Anterior cingulate cortex (tissue), 58 donors: ENCODE measurements at regions not wholly inside any gene's neighbourhood (a gene's known extent, or its start where the extent isn't known, plus 50 kb on each side); places are given as distances from the start of the nearest gene placed in this dataset.
"Not testable (repeated sequence)": the region's sequence is repeated elsewhere in the genome, so short reads cannot be mapped to it uniquely, and the experiment has no call there.

Experiments
- DNase-seq, 58 donors: peaks; one replicate each; lab custom pipeline; 2025; lab: John Stamatoyannopoulos, UW

GRCh38 chr9:82052081-82052480, 63.5 kb downstream of the SPATA31D1 start:
- no peak for DNase-seq

- no peak for DNase-seq
Observed at GRCh38 chr9:82054264-82055015, 65.9 kb downstream of the SPATA31D1 start.

- no peak for DNase-seq
Observed at GRCh38 chr9:82057805-82058204, 69.2 kb downstream of the SPATA31D1 start.

- DNase-seq, result not testable (repeated sequence)
Observed at GRCh38 chr9:82061801-82062200, 73.2 kb downstream of the SPATA31D1 start.

GRCh38 chr9:82062245-82062644, 73.7 kb downstream of the SPATA31D1 start:
- DNase-seq, result peak in 5 of 58 donors; percentile 5 to 28 (median 9)

GRCh38 chr9:82073551-82074543, 85.3 kb downstream of the SPATA31D1 start:
- DNase-seq, result no peak

DNA sequence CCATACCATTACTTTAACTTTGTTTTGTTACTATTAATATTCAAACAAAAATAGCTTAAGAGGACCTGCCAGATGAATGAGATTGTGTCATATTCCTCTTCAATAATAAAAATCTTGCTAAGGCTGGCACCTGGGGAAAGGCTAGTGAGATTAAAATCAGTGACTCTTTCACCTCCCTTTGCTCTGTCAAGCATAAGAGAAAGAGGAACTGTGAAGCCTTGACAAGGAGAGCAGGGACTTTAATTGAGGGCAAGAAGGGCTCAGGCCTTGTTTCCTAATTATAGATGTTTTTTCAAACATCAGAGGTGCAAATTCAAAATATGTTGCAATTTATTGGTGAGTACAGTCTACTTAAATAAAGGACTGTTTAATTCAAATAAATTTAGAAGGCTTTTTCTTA, 91.7 kb downstream of the SPATA31D1 start:
- no peak for DNase-seq

DNA sequence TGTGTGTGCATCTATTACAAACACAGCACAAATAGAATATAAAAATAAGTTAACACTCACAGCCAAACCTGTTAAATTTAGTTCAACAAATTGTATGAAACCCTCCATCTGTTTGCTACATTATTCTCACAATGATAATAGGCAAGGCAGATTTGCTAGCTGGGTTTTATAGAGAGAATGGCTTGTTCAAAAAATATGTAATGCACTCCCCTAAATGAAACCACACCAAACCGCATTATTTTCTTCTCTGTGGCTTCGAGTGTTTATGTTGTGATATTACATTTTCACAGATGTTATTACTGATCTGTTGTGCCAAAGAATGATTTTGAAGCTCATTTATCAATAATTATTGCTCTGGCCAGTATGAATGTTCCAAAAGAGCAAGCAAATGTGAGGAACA, 92.9 kb downstream of the SPATA31D1 start:
- DNase-seq, result no peak

DNA sequence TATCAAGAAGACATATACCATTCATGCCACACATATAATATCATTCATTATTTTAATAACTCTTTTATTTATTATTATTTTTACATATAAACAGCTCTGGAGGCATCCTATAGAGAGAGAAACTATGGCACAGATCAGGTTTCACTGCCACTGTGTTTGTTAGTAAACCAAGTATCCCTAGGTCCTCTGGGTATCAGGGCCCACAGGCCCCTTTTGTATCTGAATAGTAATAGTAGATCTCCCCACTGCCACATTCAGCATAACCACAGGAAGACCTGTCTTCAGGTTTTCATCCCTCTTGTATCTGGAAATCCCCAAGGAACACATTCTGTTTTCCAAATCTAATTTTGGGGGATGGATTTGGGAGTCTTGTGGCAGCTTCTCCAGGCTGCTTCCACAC, 94.0 kb downstream of the SPATA31D1 start:
- DNase-seq, result no peak

DNA sequence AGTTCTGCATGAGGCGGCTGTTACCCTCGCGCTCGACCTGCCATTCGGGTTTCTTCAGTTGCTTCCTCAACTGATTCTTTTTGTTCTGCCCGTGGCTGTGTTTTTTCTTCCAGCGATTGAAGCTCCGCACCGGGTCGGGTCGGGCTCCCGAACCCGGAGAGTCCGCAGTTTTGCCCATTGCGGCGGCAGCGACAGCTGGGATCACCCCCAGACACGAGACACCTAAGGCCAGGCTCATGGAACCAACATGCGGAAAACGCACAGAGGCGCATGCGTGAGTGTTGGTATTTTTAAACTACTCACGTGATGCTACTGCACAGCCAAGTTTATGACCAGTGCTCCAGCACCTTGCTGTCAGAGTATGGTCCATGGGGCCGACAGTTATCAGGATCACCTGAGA, 100.0 kb downstream of the SPATA31D1 start:
- DNase-seq, result no peak

DNA sequence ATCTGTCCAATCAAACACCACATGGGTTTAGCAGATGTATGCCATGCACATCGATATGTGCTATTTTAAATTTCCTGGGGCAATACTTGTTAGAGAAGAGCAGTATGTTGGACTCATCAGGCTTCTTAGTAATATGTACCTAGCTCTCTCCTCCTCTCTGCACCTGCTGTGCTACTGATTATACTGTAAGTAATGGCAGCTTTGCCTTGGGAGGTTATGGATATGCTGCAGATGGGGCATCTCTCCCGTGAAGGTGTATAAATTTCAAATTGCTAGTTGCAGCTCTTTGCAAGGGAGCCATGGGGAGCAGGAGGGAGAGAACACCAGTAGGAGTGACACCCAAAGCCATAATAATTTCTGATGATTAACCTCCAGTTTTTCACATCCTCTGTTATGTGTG, 101.5 kb downstream of the SPATA31D1 start:
- DNase-seq, result no peak

DNA sequence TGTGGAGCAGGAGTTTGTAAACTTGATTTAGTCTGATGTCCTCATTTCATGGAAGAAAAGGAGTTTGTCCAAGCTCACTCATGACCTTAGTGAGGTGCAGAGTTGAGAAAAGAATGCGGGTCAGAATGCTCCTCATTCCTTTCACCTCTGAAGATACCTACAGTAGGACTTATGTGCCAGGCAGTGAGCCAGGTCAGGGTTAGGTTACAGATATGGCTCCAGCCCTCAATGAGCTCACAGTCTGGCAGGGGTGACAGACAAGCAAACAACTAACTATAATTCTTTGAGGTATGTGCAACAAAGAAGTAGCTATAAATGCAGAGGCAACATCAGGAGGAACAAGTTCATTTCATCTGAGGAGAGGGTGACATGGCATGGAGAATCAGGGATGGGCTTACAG, 102.5 kb downstream of the SPATA31D1 start:
- no peak for DNase-seq

DNA sequence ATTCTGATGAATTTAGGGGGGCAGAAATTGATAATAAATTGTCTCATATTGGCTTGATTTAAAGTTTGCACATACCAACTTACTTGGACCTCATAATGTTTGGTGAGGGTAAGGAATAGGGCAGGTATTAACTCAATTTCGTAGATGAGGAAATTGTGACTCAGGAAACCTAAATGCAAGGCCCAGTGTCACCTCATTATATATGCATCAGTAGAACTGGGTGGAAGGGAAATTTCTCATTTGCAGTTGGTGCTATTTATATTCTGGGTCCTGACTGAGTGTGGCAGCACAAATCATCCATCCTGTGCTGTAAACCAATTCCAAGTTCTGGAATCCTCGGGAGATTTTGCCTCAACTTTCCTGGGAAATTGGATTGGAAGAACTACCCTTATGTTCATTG, 103.0 kb downstream of the SPATA31D1 start:
- no peak for DNase-seq

DNA sequence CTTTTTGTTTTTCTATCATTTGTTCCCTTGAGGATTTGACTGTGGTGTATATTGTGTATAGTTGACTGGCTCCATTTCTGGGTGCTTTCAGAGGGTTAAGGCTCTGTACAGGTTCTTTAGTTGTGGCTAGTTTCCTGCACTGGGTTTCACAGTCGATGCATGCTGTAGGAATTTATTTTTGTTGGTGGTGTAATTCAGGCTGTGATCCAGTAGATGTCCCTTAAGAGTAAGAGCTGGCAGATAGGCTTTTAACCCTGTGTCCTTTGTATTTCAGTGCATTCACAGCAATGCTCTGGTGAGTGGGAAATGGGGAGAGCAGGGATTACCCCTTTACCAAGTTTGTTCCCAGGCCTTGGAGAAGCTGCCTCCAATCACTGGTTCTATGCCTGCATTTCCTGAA, 112.9 kb downstream of the SPATA31D1 start:
- no peak for DNase-seq

DNA sequence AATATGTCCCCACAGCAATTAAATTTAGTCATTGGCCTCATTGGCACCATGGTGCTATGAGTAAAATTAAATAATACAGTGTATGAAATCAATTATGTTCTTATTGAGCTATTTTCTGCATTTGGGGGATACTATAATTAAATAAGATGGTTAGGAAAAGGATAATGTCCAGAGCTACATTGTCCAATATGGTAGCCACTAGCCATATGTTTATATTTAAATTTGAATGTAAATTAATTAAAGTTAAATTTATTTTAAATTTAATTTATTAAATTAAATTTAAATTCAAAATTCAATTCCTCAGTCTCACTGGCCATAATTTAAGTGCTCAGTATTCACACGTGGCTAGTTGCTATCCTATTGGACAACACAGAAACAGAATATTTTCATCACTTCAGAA, 115.7 kb downstream of the SPATA31D1 start:
- no peak for DNase-seq

DNA sequence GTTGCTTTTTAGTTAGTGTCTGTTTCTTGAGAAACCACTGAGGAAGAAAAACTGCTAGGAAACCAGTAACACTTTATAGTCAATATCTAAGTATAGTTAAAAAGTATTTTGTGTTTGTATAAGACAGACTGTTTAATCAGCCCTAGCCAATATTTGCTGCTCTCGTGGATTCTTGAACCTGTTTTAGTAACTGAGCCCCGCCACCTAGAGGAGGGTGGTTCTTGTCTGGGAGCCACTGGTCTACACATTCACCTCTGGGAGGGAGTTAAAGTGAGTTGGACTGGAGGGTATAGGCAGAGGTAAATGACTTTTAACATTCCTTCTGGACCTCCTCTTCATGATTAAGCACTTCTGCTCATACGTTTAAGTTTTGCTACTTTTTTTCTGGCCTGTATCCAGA, 117.2 kb downstream of the SPATA31D1 start:
- no peak for DNase-seq

- peak in 4 of 58 donors; percentile 3 to 35 (median 7) for DNase-seq
Observed at GRCh38 chr9:82106536-82106935, 118.0 kb downstream of the SPATA31D1 start.

GRCh38 chr9:82108474-82108873, 119.9 kb downstream of the SPATA31D1 start:
- no peak for DNase-seq

DNA sequence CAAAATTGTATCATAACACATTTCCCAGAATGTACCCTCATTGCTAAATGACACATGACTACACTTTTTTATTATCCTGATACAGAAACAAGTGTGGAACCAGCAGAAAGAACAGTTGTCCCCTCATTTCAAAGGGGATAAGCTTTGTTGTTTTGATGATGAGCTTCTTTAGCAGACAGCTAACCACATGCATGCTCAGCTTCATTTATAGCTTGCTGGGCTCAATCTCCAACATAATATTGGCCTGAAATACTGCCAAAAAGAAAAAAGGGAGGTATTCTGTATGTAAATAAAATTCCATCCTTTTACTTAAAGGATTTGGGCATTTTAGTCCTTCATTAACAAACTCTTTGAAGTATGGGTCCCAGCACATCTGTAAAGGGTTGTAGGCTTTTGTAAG, 120.4 kb downstream of the SPATA31D1 start:
- DNase-seq, result no peak

DNA sequence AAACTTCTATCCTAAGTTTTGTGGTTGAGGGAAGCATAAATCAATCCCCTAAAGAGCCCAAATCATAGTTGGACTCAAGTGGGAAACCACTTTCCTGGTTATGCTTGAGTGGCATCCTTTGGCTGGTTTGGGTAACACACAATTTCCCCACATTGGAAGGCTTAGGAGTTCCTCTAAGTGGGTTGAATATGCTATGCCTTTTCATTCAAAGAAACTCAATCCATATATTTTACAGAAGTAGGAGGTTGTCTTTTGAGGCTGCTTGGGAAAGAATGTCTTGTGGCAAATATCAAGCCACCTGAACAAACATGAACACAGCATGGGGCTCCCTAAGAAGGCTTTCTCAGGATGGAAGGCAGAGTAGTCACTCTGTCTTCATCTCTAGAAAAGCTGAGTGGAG, 121.1 kb downstream of the SPATA31D1 start:
- DNase-seq, result no peak

- DNase-seq, result no peak
Observed at GRCh38 chr9:82110881-82111280, 122.3 kb downstream of the SPATA31D1 start.

GRCh38 chr9:82115331-82115730, 126.8 kb downstream of the SPATA31D1 start:
- no peak for DNase-seq
